Fibroblast of the aortic adventitia (primary cell): ENCODE measurements at regions not wholly inside any gene's neighbourhood (a gene's known extent, or its start where the extent isn't known, plus 50 kb on each side); places are given as distances from the start of the nearest gene placed in this dataset.
A peak's percentile ranks its signal among the peaks of the same experiment; 100 is the strongest.

ENCODE experiments used
- DNase-seq: peaks from one replicate; pipeline ENCODE4 v3.0.0-alpha.2; 2010; ENCODE audit warnings: low read depth
- H3K4me3 ChIP-seq: 2 replicates; pipeline ENCODE4 v1.5.1; 2011; ENCODE audit warnings: low read depth, mild to moderate bottlenecking, control low read depth, low read length, moderate library complexity
- CTCF ChIP-seq: IDR thresholded peaks from 2 replicates; pipeline ENCODE4 v1.5.1; 2011; ENCODE audit warnings: mild to moderate bottlenecking, low read length, control low read depth, inconsistent platforms; ENCODE audit not compliant: insufficient read depth

- H3K4me3 ChIP-seq: no peak overlapping the region
- DNase-seq: no peak
- TF ChIP-seq CTCF: no peak
Measured at GRCh38 chr12:83864054-83864453, 1048.5 kb downstream of the SLC6A15 start.

GRCh38 chr12:83859021-83859420 lies 1053.6 kb downstream of the SLC6A15 start:
- no peak overlapping the region for H3K4me3 ChIP-seq
- no peak for DNase-seq
- TF ChIP-seq CTCF: no peak

GRCh38 chr12:83856803-83857202 lies 1055.8 kb downstream of the SLC6A15 start:
- TF ChIP-seq CTCF: no peak
- no peak for DNase-seq
- no peak overlapping the region for H3K4me3 ChIP-seq

GRCh38 chr12:83850531-83850930 lies 1062.1 kb downstream of the SLC6A15 start:
- no peak overlapping the region for H3K4me3 ChIP-seq
- TF ChIP-seq CTCF: no peak
- DNase-seq: no peak

GRCh38 chr12:83848702-83849101 lies 1063.9 kb downstream of the SLC6A15 start:
- H3K4me3 ChIP-seq: no peak overlapping the region
- DNase-seq: no peak
- no peak for TF ChIP-seq CTCF

- H3K4me3 ChIP-seq: no peak overlapping the region
- peak; percentile 1 for DNase-seq
- no peak for TF ChIP-seq CTCF
Measured at GRCh38 chr12:83843541-83843940, 1069.1 kb downstream of the SLC6A15 start.

GRCh38 chr12:83841620-83842019 lies 1071.0 kb downstream of the SLC6A15 start:
- no peak overlapping the region for H3K4me3 ChIP-seq
- no peak for TF ChIP-seq CTCF
- no peak for DNase-seq
